Activated T-helper 9 cell treated with anti-CD3 and anti-CD28 coated beads, Interleukin-2, amount 50 U/mL, for 16 hours (primary cell): ENCODE measurements at regions not wholly inside any gene's neighbourhood (a gene's known extent, or its start where the extent isn't known, plus 50 kb on each side); places are given as distances from the start of the nearest gene placed in this dataset.
"Not testable (repeated sequence)": the region's sequence is repeated elsewhere in the genome, so short reads cannot be mapped to it uniquely, and the experiment has no call there.

ENCODE experiments used
- DNase-seq: peaks from one replicate; pipeline ENCODE4 v3.0.0-alpha.2; 2020; ENCODE audit warnings: low read depth

GRCh38 chr10:81603106-81603620 lies 271.8 kb upstream of the NRG3 start:
- no peak for DNase-seq

GRCh38 chr10:81644485-81644884 lies 230.5 kb upstream of the NRG3 start:
- not testable (repeated sequence) for DNase-seq

- no peak for DNase-seq
Observed at GRCh38 chr10:81655986-81656385, 219.0 kb upstream of the NRG3 start.

- DNase-seq: no peak
Observed at GRCh38 chr10:81662837-81663236, 212.2 kb upstream of the NRG3 start.

GRCh38 chr10:81664800-81665199 lies 210.2 kb upstream of the NRG3 start:
- not testable (repeated sequence) for DNase-seq

- DNase-seq: no peak
Observed at GRCh38 chr10:81674941-81675340, 200.1 kb upstream of the NRG3 start.

GRCh38 chr10:81679291-81679690 lies 195.7 kb upstream of the NRG3 start:
- no peak for DNase-seq

GRCh38 chr10:81680359-81680758 lies 194.6 kb upstream of the NRG3 start:
- no peak for DNase-seq

GRCh38 chr10:81688459-81688858 lies 186.5 kb upstream of the NRG3 start:
- no peak for DNase-seq

GRCh38 chr10:81696609-81697388 lies 178.2 kb upstream of the NRG3 start:
- no peak for DNase-seq

- no peak for DNase-seq
Observed at GRCh38 chr10:81704596-81704995, 170.4 kb upstream of the NRG3 start.

- no peak for DNase-seq
Observed at GRCh38 chr10:81708416-81708815, 166.6 kb upstream of the NRG3 start.

GRCh38 chr10:81708929-81709328 lies 166.1 kb upstream of the NRG3 start:
- no peak for DNase-seq

- no peak for DNase-seq
Observed at GRCh38 chr10:81722399-81722798, 152.6 kb upstream of the NRG3 start.

- no peak for DNase-seq
Observed at GRCh38 chr10:81724431-81724830, 150.6 kb upstream of the NRG3 start.

GRCh38 chr10:81725851-81726250 lies 149.1 kb upstream of the NRG3 start:
- DNase-seq: no peak

- no peak for DNase-seq
Observed at GRCh38 chr10:81728692-81729091, 146.3 kb upstream of the NRG3 start.

GRCh38 chr10:81730891-81731290 lies 144.1 kb upstream of the NRG3 start:
- no peak for DNase-seq

GRCh38 chr10:81733542-81733941 lies 141.5 kb upstream of the NRG3 start:
- no peak for DNase-seq

- DNase-seq: not testable (repeated sequence)
Observed at GRCh38 chr10:81735167-81735566, 139.8 kb upstream of the NRG3 start.

- no peak for DNase-seq
Observed at GRCh38 chr10:81759111-81759510, 115.9 kb upstream of the NRG3 start.

GRCh38 chr10:81784111-81784597 lies 90.8 kb upstream of the NRG3 start:
- DNase-seq: no peak

GRCh38 chr10:81792729-81793128 lies 82.3 kb upstream of the NRG3 start:
- no peak for DNase-seq

- no peak for DNase-seq
Observed at GRCh38 chr10:81806842-81807241, 68.2 kb upstream of the NRG3 start.
